NT2/D1 (cell line): ENCODE measurements at regions not wholly inside any gene's neighbourhood (a gene's known extent, or its start where the extent isn't known, plus 50 kb on each side); places are given as distances from the start of the nearest gene placed in this dataset.

Experiments
- DNase-seq: peaks from one replicate; pipeline ENCODE4 v3.0.0-alpha.2; 2011; ENCODE audit warnings: low read depth, low spot score
- H3K27me3 ChIP-seq: 2 replicates; pipeline ENCODE4 v1.6.0; 2011; ENCODE audit warnings: mild to moderate bottlenecking; ENCODE audit not compliant: insufficient read length, insufficient read depth
- H3K36me3 ChIP-seq: 2 replicates; pipeline ENCODE4 v1.6.1; 2011; ENCODE audit warnings: mild to moderate bottlenecking, low read length, mixed read lengths; ENCODE audit not compliant: insufficient read depth, insufficient read length
- H3K4me1 ChIP-seq: 2 replicates; pipeline ENCODE4 v1.5.1; 2011; ENCODE audit not compliant: insufficient read depth, insufficient read length
- H3K4me3 ChIP-seq: 2 replicates; pipeline ENCODE4 v1.5.1; 2011; ENCODE audit warnings: low read depth; ENCODE audit not compliant: insufficient read length
- H3K9ac ChIP-seq: 2 replicates; pipeline ENCODE4 v1.6.0; 2011; ENCODE audit warnings: low read depth; ENCODE audit not compliant: insufficient read length
- H3K9me3 ChIP-seq: 2 replicates; pipeline ENCODE4 v1.5.1; 2011; ENCODE audit warnings: mild to moderate bottlenecking, low read length; ENCODE audit not compliant: insufficient read depth
- SUZ12 ChIP-seq: IDR thresholded peaks from 2 replicates; pipeline ENCODE4 v1.6.1; 2011; ENCODE audit not compliant: insufficient read length, insufficient read depth; ENCODE audit errors: extremely low read depth
- YY1 ChIP-seq: IDR thresholded peaks from 2 replicates; pipeline ENCODE4 v1.6.1; 2011; ENCODE audit not compliant: insufficient read length, insufficient read depth
- ZNF274 ChIP-seq: IDR thresholded peaks from 2 replicates; pipeline ENCODE4 v1.6.1; 2011; ENCODE audit warnings: mild to moderate bottlenecking, low read depth, low read length

- H3K9me3 ChIP-seq = no peaks in the 10 kb centered on the region
- H3K4me3 ChIP-seq = no peak overlapping the region
- H3K4me1 ChIP-seq = no peaks in the 10 kb centered on the region
- no peaks in the 10 kb centered on the region for H3K36me3 ChIP-seq
- DNase-seq = no peak
- H3K27me3 ChIP-seq = no peaks in the 10 kb centered on the region
- H3K9ac ChIP-seq = no peak overlapping the region
- no peak for TF ChIP-seq SUZ12
These were observed 68.4 kb upstream of the MALRD1 start for GRCh38 chr10:18980089-18980629.

GRCh38 chr10:18984531-18984930, 64.1 kb upstream of the MALRD1 start:
- TF ChIP-seq ZNF274 = no peak
- no peak for TF ChIP-seq YY1
- no peak for TF ChIP-seq SUZ12
- Histone ChIP-seq H3K36me3 (no peaks in the 10 kb centered on the region), H3K27me3 (no peaks in the 10 kb centered on the region), H3K4me3 (no peak overlapping the region), H3K4me1 (no peaks in the 10 kb centered on the region), H3K9me3 (peaks cover 9% of the 10 kb centered on the region; the same call in 1 of the 2 replicates), H3K9ac (no peak overlapping the region)
- no peak for DNase-seq

- Histone ChIP-seq H3K27me3 (no peaks in the 10 kb centered on the region), H3K4me1 (no peaks in the 10 kb centered on the region), H3K4me3 (no peak overlapping the region), H3K9ac (no peak overlapping the region), H3K9me3 (peaks cover 9% of the 10 kb centered on the region; the same call in 1 of the 2 replicates), H3K36me3 (no peaks in the 10 kb centered on the region)
- TF ChIP-seq YY1 (no peak), SUZ12 (no peak), ZNF274 (no peak)
- DNase-seq = no peak
These were observed 60.3 kb upstream of the MALRD1 start for GRCh38 chr10:18988338-18988737.
